ENCODE measurements at regions not wholly inside any gene's neighbourhood (a gene's known extent, or its start where the extent isn't known, plus 50 kb on each side); places are given as distances from the start of the nearest gene placed in this dataset.

- no peak for TF ChIP-seq POLR2A (IDR thresholded peaks at IDR 0.05)
- TF ChIP-seq CTCF (IDR thresholded peaks at IDR 0.05) = no peak
- intact Hi-C loops (cut with DNase I; ENCODE audit: low total_unique reads) = no loop called here
- WGBS, 2 donors = 46 to 48% methylated on average over 3 of the region's 3 CpGs
Measured at GRCh38 chr2:195121341-195121740, 535.7 kb upstream of the SLC39A10 start.

GRCh38 chr2:195119231-195119630 is 537.8 kb upstream of the SLC39A10 start:
- intact Hi-C loops (cut with DNase I; ENCODE audit: low total_unique reads) = no loop called here
- no peak for DNase-seq (ENCODE audit: low spot score in 2 of 2)
- no peak for TF ChIP-seq POLR2A (IDR thresholded peaks at IDR 0.05)
- no peak for TF ChIP-seq CTCF (IDR thresholded peaks at IDR 0.05)
- no peak overlapping the region for H3K4me3 ChIP-seq (ENCODE audit: low read depth, poor library complexity, severe bottlenecking)

More at GRCh38 chr2:195121341-195121740, 535.7 kb upstream of the SLC39A10 start:
- no peak for DNase-seq (ENCODE audit: low spot score in 2 of 2)
- no peak overlapping the region for H3K4me3 ChIP-seq (ENCODE audit: low read depth, poor library complexity, severe bottlenecking)

GRCh38 chr2:195118276-195118675 is 538.8 kb upstream of the SLC39A10 start:
- no peak for TF ChIP-seq POLR2A (IDR thresholded peaks at IDR 0.05)
- TF ChIP-seq CTCF (IDR thresholded peaks at IDR 0.05) = no peak
- WGBS, 2 donors = 85 to 86% methylated on average over 3 of the region's 3 CpGs
- no peak for DNase-seq (ENCODE audit: low spot score in 2 of 2)
- H3K4me3 ChIP-seq (ENCODE audit: low read depth, poor library complexity, severe bottlenecking) = no peak overlapping the region
- intact Hi-C loops (cut with DNase I; ENCODE audit: low total_unique reads) = no loop called here

GRCh38 chr2:195117011-195117410 is 540.0 kb upstream of the SLC39A10 start:
- intact Hi-C loops (cut with DNase I; ENCODE audit: low total_unique reads) = no loop called here
- TF ChIP-seq CTCF (IDR thresholded peaks at IDR 0.05) = no peak
- no peak for TF ChIP-seq POLR2A (IDR thresholded peaks at IDR 0.05)
- H3K4me3 ChIP-seq (ENCODE audit: low read depth, poor library complexity, severe bottlenecking) = no peak overlapping the region
- no peak for DNase-seq (ENCODE audit: low spot score in 2 of 2)

- TF ChIP-seq POLR2A (IDR thresholded peaks at IDR 0.05) = no peak
- TF ChIP-seq CTCF (IDR thresholded peaks at IDR 0.05) = no peak
- WGBS, 2 donors = 26 to 36% methylated on average over 2 of the region's 2 CpGs
- intact Hi-C loops (cut with DNase I; ENCODE audit: low total_unique reads) = no loop called here
- H3K4me3 ChIP-seq (ENCODE audit: low read depth, poor library complexity, severe bottlenecking) = no peak overlapping the region
- DNase-seq (ENCODE audit: low spot score in 2 of 2) = no peak
Measured at GRCh38 chr2:195115738-195116137, 541.3 kb upstream of the SLC39A10 start.

- no peak for DNase-seq (ENCODE audit: low spot score in 2 of 2)
- H3K4me3 ChIP-seq (ENCODE audit: low read depth, poor library complexity, severe bottlenecking) = no peak overlapping the region
- intact Hi-C loops (cut with DNase I; ENCODE audit: low total_unique reads) = no loop called here
- TF ChIP-seq CTCF (IDR thresholded peaks at IDR 0.05) (no peak), POLR2A (IDR thresholded peaks at IDR 0.05) (no peak)
Measured at GRCh38 chr2:195108182-195108581, 548.8 kb upstream of the SLC39A10 start.

Data from lower leg skin (tissue), 4 donors.